Peyer's patch (tissue), 4 donors: ENCODE measurements at regions not wholly inside any gene's neighbourhood (a gene's known extent, or its start where the extent isn't known, plus 50 kb on each side); places are given as distances from the start of the nearest gene placed in this dataset.
"Not testable (repeated sequence)": the region's sequence is repeated elsewhere in the genome, so short reads cannot be mapped to it uniquely, and the experiment has no call there.

Experiments used
- DNase-seq, 3 donors: peaks; one replicate each; pipeline ENCODE4 v3.0.0-alpha.2; 2017 to 2019
- H3K27ac ChIP-seq, 4 donors: fragments of 200-600 bp; sonication (generic); one replicate each; pipeline ENCODE4 v1.5.1; 2016 to 2019
- H3K27me3 ChIP-seq, 2 donors: fragments of 200-600 bp; sonication (generic); one replicate each; pipeline ENCODE4 v1.5.1; 2019
- H3K36me3 ChIP-seq, 3 donors: fragments of 200-600 bp; sonication (generic); one replicate each; pipeline ENCODE4 v1.5.1; 2016 to 2019
- H3K4me1 ChIP-seq, 4 donors: fragments of 200-600 bp; sonication (generic); one replicate each; pipeline ENCODE4 v1.5.1; 2016 to 2019
- H3K4me3 ChIP-seq, 4 donors: fragments of 200-600 bp; sonication (generic); 1 replicate in 3 of 4; 2 replicates in 1 of 4; pipeline ENCODE4 v1.5.1; 2016 to 2019; ENCODE audit warnings: mild to moderate bottlenecking in 1 of 4
- H3K9me3 ChIP-seq, 4 donors: fragments of 200-600 bp; sonication (generic); one replicate each; pipeline ENCODE4 v1.5.1; 2016 to 2019; ENCODE audit warnings: mild to moderate bottlenecking in 1 of 4
- POLR2A ChIP-seq, 2 donors: fragments of 450-650 bp; IDR thresholded peaks; one replicate each; pipeline ENCODE4 v1.5.1; 2017; ENCODE audit warnings: antibody characterized with exemption in 2 of 2, mild to moderate bottlenecking in 2 of 2, moderate library complexity in 2 of 2
- TF ChIP-seq, protein P1 (sequence below), 6 experiments: fragments of 450-650 bp in 4 of 6; fragments of 200-600 bp in 2 of 6; sonication (generic) in 1 of 6; IDR thresholded peaks; one replicate each; pipeline ENCODE4 v1.5.1; 2017 to 2019; ENCODE audit warnings: antibody characterized with exemption in 6 of 6, mild to moderate bottlenecking in 3 of 6, moderate library complexity in 1 of 6

DNA sequence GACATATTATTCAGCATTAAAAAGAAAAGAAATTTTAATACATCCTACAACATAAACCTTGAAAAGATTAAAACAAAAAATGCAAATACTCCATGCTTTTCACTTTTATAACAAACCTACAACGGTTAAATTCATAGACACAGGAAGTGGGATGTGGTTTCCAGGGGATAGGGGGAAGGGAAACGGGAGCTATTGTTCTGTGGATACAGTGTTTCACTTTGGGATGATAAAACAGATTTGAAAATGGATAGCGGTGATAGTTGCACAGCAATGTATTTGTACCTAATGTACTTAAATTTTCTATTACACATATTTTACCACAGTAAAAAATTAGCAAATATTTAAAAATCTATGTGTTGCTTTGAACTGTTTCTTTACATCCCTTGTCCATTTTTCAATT is 368.0 kb downstream of the CDY2B start:
- not testable (repeated sequence) for DNase-seq, H3K27me3 ChIP-seq, H3K9me3 ChIP-seq, H3K4me3 ChIP-seq, H3K36me3 ChIP-seq, H3K4me1 ChIP-seq, H3K27ac ChIP-seq

DNA sequence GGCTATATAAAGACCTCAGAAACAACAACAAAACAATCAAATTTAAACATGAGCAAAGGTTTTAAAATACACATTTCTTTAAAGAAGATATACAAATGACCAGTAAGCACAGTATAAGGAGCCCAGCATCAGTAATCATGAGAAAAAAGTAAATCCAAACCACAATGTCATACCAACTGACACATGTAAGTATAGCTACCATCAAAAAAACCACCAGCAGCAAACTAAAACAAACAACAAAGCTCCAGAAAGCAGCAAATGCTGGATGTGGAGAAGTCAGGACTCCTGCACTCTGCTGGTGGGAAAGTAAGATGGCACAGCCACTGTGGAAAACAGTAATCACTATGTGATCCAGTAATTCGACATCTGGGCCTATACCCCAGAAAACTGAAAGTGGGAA is 368.5 kb downstream of the CDY2B start:
- H3K9me3 ChIP-seq, DNase-seq, H3K27ac ChIP-seq, H3K36me3 ChIP-seq, H3K4me1 ChIP-seq, H3K27me3 ChIP-seq, H3K4me3 ChIP-seq: not testable (repeated sequence)

DNA sequence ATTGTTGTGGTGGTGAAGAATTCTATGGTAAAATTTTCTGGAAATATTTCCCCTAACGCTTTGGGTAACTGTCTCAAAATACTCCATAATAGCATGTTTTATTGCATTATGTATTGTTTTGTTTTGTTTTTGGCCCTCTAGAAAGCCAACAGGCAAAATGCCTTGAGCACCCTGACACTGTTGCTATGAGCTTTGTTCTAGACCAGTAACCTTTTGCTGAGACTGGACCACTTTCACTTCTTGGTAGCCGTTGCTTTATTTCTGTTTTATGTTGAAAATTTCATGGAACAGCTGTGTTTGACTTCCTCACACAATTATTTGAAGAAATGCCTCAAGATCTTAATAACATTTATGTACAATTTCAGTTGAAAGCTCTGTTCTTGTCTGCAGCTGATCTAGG is 374.2 kb downstream of the CDY2B start:
- not testable (repeated sequence) for H3K4me3 ChIP-seq, DNase-seq, H3K27ac ChIP-seq, H3K36me3 ChIP-seq, H3K27me3 ChIP-seq, H3K4me1 ChIP-seq, H3K9me3 ChIP-seq

DNA sequence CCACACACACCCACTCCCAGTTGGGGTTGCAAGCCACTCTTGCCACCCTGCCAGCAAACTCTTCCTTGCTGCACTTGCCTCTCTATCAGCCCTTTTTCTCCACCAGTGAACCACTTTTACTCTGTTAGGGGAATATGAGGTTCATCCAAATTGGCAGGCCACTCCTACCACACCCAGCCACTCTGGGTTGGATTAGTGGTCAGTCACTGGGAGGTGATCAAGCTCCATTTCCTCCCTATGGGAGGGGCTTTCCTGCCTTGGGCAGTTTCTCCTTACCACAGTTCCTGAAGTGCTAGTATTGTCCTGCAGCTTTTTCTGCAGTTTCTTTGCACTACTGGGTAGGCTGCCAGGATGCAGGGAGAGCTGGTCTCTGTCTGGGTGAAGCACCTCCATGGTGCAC is 395.3 kb downstream of the CDY2B start:
- H3K4me1 ChIP-seq, DNase-seq, H3K9me3 ChIP-seq, H3K27ac ChIP-seq, H3K4me3 ChIP-seq, H3K36me3 ChIP-seq, H3K27me3 ChIP-seq: not testable (repeated sequence)

DNA sequence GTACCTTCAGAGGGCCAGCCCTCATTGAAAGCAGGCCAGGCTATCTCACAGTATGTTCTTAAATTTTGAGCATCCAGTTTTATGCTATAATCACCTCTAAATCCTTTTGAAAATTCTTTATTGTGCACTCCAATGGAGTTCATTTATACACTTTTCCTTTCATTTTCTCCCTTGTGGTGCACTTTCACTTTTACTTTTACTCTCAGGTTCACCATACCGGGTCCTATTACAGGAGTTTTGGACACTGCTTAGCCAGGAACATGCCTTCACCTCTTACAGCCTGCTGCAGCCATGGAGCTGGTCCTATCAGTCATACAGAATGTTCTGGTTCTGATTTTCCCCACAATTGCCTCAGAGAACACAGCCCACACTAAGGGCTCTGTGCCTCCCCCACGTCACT is 395.9 kb downstream of the CDY2B start:
- H3K27ac ChIP-seq, H3K9me3 ChIP-seq, DNase-seq, H3K4me1 ChIP-seq, H3K36me3 ChIP-seq, H3K27me3 ChIP-seq, H3K4me3 ChIP-seq: not testable (repeated sequence)

DNA sequence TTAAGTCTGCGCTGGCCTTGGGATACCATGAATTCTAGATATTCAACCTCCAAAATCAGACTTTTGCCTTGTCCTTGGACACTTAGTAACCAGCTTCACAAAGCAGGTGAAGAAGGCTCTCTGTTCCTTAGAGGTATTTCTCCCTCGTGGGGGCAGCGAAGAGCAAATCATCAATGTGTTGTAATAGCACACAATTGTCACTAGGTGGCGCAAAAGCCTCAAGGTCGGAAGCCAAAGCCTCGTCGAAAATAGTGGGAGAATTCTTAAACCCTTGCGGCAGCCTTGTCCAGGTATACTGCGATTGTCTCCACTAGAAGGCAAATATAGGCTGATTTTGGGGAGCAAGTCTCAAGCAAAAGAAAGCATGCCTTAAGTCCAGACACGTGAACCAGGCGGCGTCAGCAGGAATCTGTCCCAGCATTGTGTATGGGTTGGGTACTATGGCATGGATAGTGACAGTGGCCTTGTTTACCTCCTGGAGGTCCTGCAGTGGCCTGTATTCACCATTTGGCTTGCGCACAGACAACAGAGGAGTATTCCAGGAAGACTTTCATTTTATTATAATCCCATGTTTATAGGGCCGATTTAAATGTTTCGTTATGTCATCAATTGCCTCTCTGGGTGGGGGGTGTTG is 398.5 kb downstream of the CDY2B start:
- not testable (repeated sequence) for H3K27ac ChIP-seq, H3K4me3 ChIP-seq, H3K4me1 ChIP-seq, H3K27me3 ChIP-seq, DNase-seq, H3K36me3 ChIP-seq, H3K9me3 ChIP-seq

DNA sequence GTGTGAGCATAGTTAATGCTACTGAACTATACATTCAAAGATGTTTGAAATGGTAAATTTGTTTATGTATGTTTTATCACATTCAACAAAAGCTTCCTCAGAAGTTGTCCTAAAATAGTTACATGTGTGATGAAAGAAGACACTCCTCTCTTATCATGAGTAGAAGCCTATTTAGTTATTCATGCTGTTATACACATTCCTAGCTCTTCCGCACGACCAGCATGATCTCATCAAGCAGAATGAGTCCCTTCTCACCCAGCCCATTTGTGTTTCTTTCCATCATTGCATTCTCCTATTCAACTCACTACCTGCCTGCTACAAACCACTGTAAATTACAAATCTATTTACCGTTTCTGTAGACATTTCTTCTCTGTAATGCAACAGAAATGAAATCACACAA is 408.0 kb downstream of the CDY2B start:
- not testable (repeated sequence) for H3K27me3 ChIP-seq, H3K4me3 ChIP-seq, H3K9me3 ChIP-seq, H3K36me3 ChIP-seq, H3K27ac ChIP-seq, DNase-seq, H3K4me1 ChIP-seq

DNA sequence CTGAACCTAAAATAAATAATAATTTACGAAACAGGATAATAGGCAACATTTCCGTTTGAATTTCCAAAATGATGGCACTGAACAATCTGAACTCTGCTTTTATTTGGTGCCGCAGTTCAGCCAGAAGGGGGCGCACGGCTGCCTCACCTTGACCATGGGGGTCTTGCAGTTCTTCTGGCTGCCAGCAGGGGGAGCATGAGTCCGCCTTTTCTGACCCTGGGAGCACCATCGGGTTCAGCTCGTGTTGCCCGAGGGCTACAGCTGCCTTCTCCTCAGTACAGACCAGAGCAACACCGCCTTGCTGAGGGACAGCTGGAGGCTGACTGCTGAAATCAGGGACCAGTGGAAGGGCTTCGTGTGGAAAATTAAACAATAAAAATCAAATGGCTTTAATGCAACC is 420.3 kb downstream of the CDY2B start:
- not testable (repeated sequence) for DNase-seq, H3K9me3 ChIP-seq, H3K27ac ChIP-seq

DNA sequence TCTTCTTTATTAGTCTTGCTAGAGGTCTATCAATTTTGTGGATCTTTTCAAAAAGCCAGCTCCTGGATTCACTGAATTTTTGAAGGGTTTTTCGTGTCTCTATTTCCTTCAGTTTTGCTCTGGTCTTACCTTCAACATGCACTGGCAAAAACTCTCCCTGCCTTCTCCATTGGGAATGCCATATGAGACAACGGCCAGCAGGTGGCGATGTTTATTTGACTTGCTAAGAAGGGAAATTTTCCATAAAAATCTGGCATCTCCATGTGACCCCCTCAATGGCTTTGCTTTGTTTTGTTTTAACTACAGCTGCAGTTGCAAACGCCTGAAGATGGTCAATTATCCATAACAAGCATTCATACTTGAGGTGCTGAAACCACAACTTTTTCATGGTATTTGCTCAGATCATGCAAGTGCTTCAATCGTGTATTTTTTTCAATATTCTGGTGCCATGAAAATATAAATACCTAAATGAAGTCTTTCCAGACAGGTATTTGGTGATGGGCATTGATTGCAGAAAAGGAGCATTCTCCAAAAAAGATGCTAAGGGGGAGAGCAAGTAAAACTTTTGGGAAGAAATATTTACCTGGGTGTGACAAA is 449.4 kb downstream of the CDY2B start:
- Histone ChIP-seq H3K27ac (no peak overlapping the region), H3K27me3 (no peaks in the 10 kb centered on the region), H3K4me1 (no peaks in the 10 kb centered on the region), H3K36me3 (no peaks in the 10 kb centered on the region), H3K4me3 (no peak overlapping the region), H3K9me3 (no peaks in the 10 kb centered on the region)
- DNase-seq, result no peak
- TF ChIP-seq, protein P1, sequence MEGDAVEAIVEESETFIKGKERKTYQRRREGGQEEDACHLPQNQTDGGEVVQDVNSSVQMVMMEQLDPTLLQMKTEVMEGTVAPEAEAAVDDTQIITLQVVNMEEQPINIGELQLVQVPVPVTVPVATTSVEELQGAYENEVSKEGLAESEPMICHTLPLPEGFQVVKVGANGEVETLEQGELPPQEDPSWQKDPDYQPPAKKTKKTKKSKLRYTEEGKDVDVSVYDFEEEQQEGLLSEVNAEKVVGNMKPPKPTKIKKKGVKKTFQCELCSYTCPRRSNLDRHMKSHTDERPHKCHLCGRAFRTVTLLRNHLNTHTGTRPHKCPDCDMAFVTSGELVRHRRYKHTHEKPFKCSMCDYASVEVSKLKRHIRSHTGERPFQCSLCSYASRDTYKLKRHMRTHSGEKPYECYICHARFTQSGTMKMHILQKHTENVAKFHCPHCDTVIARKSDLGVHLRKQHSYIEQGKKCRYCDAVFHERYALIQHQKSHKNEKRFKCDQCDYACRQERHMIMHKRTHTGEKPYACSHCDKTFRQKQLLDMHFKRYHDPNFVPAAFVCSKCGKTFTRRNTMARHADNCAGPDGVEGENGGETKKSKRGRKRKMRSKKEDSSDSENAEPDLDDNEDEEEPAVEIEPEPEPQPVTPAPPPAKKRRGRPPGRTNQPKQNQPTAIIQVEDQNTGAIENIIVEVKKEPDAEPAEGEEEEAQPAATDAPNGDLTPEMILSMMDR (IDR thresholded peaks at IDR 0.05), result peak in 2 of 6 experiments; percentile 16 to 27
- TF ChIP-seq POLR2A (IDR thresholded peaks at IDR 0.05), result no peak

More for the DNA sequence above, 420.3 kb downstream of the CDY2B start:
- H3K27me3 ChIP-seq, H3K4me3 ChIP-seq, H3K4me1 ChIP-seq, H3K36me3 ChIP-seq: not testable (repeated sequence)

DNA sequence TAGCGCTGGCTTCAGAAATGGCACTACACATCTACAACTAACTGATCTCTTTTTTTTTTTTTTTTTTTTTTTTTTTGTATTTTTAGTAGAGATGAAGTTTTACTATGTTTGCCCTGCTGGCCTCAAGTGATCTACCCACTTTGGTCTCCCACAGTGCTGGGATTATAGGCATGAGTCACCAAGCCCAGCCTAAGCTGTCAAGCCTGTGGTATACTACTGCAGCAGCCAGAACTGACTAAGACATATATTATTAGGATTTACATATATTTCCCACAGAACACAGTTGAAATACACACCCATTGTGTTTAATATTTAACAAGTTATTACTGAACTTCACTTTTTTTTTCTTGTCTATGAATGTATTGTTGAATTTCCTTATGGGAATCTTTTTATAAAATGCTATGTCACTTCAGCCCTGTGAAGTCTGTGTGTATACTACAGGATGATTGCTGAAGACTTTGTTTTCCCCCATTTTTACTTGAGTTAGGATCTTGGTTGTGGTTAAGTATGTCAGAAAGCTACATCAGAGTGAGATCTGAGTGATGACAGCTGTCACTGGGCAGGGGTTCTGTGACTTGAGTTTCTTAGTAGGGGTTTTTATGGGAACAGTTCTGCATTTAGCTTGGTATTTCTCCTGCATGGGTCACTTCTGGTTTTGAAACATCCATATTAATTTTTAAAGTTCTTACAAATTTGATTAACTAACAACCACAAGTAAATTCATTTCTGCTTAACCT is 481.5 kb downstream of the CDY2B start:
- TF ChIP-seq, protein P1 (IDR thresholded peaks at IDR 0.05), result no peak
- TF ChIP-seq POLR2A (IDR thresholded peaks at IDR 0.05), result no peak
- no peaks in the 10 kb centered on the region for H3K27me3 ChIP-seq
- H3K27ac ChIP-seq, result no peak overlapping the region
- no peaks in the 10 kb centered on the region for H3K9me3 ChIP-seq
- no peak for DNase-seq
- no peaks in the 10 kb centered on the region for H3K36me3 ChIP-seq
- no peak overlapping the region for H3K4me3 ChIP-seq
- no peaks in the 10 kb centered on the region for H3K4me1 ChIP-seq
